Glutamatergic neuron (in vitro differentiated cells): ENCODE measurements at regions not wholly inside any gene's neighbourhood (a gene's known extent, or its start where the extent isn't known, plus 50 kb on each side); places are given as distances from the start of the nearest gene placed in this dataset.

ENCODE experiments used
- DNase-seq: peaks from one replicate; pipeline ENCODE4 v3.0.0; 2022
- H3K27ac Mint-ChIP-seq: one replicate; pipeline ENCODE4 v1.8.0; 2020; ENCODE audit warnings: mild to moderate bottlenecking, mixed read lengths, inconsistent platforms; ENCODE audit not compliant: unreplicated experiment
- H3K27me3 Mint-ChIP-seq: one replicate; pipeline ENCODE4 v1.8.0; 2020; ENCODE audit warnings: mild to moderate bottlenecking, moderate library complexity, mixed read lengths, inconsistent platforms; ENCODE audit not compliant: unreplicated experiment
- H3K36me3 Mint-ChIP-seq: one replicate; pipeline ENCODE4 v1.8.0; 2020; ENCODE audit warnings: mild to moderate bottlenecking, mixed read lengths, inconsistent platforms; ENCODE audit not compliant: unreplicated experiment
- H3K4me1 Mint-ChIP-seq: one replicate; pipeline ENCODE4 v1.8.0; 2020; ENCODE audit warnings: mild to moderate bottlenecking, low read depth, mixed read lengths, inconsistent platforms; ENCODE audit not compliant: unreplicated experiment
- H3K4me3 Mint-ChIP-seq: one replicate; pipeline ENCODE4 v1.8.0; 2020; ENCODE audit warnings: mild to moderate bottlenecking, mixed read lengths, inconsistent platforms; ENCODE audit not compliant: unreplicated experiment
- H3K9me3 Mint-ChIP-seq: one replicate; pipeline ENCODE4 v1.8.0; 2020; ENCODE audit warnings: mild to moderate bottlenecking, moderate library complexity, mixed read lengths, inconsistent platforms; ENCODE audit not compliant: unreplicated experiment
- TF ChIP-seq, protein P1 (sequence below): fragments of 200-600 bp; sonication (generic); IDR thresholded peaks from one replicate; pipeline ENCODE4 v1.5.0; 2021; ENCODE audit not compliant: partially characterized antibody, unreplicated experiment

GRCh38 chr10:107443813-107444212 is 279.3 kb upstream of the SORCS1 start:
- no peak overlapping the region for H3K27ac Mint-ChIP-seq
- H3K4me1 Mint-ChIP-seq: no peaks in the 10 kb centered on the region
- DNase-seq: no peak
- H3K27me3 Mint-ChIP-seq: no peaks in the 10 kb centered on the region
- TF ChIP-seq, protein P1, sequence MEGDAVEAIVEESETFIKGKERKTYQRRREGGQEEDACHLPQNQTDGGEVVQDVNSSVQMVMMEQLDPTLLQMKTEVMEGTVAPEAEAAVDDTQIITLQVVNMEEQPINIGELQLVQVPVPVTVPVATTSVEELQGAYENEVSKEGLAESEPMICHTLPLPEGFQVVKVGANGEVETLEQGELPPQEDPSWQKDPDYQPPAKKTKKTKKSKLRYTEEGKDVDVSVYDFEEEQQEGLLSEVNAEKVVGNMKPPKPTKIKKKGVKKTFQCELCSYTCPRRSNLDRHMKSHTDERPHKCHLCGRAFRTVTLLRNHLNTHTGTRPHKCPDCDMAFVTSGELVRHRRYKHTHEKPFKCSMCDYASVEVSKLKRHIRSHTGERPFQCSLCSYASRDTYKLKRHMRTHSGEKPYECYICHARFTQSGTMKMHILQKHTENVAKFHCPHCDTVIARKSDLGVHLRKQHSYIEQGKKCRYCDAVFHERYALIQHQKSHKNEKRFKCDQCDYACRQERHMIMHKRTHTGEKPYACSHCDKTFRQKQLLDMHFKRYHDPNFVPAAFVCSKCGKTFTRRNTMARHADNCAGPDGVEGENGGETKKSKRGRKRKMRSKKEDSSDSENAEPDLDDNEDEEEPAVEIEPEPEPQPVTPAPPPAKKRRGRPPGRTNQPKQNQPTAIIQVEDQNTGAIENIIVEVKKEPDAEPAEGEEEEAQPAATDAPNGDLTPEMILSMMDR: no peak
- H3K9me3 Mint-ChIP-seq: no peaks in the 10 kb centered on the region
- no peaks in the 10 kb centered on the region for H3K36me3 Mint-ChIP-seq
- no peak overlapping the region for H3K4me3 Mint-ChIP-seq

- H3K36me3 Mint-ChIP-seq: no peaks in the 10 kb centered on the region
- no peaks in the 10 kb centered on the region for H3K9me3 Mint-ChIP-seq
- no peaks in the 10 kb centered on the region for H3K27me3 Mint-ChIP-seq
- no peak overlapping the region for H3K27ac Mint-ChIP-seq
- no peaks in the 10 kb centered on the region for H3K4me1 Mint-ChIP-seq
- H3K4me3 Mint-ChIP-seq: no peak overlapping the region
- DNase-seq: no peak
- TF ChIP-seq, protein P1: no peak
These were observed 278.8 kb upstream of the SORCS1 start for GRCh38 chr10:107443326-107443725.

GRCh38 chr10:107442035-107442505 is 277.6 kb upstream of the SORCS1 start:
- H3K27ac Mint-ChIP-seq: no peak overlapping the region
- no peaks in the 10 kb centered on the region for H3K36me3 Mint-ChIP-seq
- H3K27me3 Mint-ChIP-seq: peaks cover 2% of the 10 kb centered on the region
- no peaks in the 10 kb centered on the region for H3K4me1 Mint-ChIP-seq
- no peaks in the 10 kb centered on the region for H3K9me3 Mint-ChIP-seq
- TF ChIP-seq, protein P1: no peak
- no peak for DNase-seq
- H3K4me3 Mint-ChIP-seq: no peak overlapping the region

DNA sequence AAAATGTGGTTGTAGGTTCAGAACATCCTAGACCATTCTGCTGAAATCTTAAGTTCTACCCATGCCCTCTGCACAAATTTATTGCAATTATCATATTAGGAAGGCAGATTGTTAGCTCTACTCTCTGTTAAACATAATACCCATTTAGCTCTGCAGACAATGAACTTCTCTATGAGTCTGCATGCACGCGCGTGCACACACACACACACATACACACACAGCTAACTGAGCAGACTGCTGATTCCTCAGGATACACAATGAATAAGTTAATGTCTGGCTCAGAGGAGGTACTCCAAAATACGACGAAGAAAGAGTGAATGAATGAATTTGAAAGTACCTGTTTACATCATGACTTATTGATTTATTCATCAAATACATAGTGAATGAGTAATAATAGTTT is 276.2 kb upstream of the SORCS1 start:
- H3K4me3 Mint-ChIP-seq: no peak overlapping the region
- DNase-seq: no peak
- no peak overlapping the region for H3K27ac Mint-ChIP-seq
- H3K9me3 Mint-ChIP-seq: no peaks in the 10 kb centered on the region
- H3K27me3 Mint-ChIP-seq: peaks cover 2% of the 10 kb centered on the region
- no peaks in the 10 kb centered on the region for H3K36me3 Mint-ChIP-seq
- TF ChIP-seq, protein P1: no peak
- H3K4me1 Mint-ChIP-seq: no peaks in the 10 kb centered on the region

GRCh38 chr10:107437921-107438320 is 273.4 kb upstream of the SORCS1 start:
- TF ChIP-seq, protein P1: no peak
- Mint-ChIP-seq H3K9me3 (no peaks in the 10 kb centered on the region), H3K27ac (no peak overlapping the region), H3K36me3 (no peaks in the 10 kb centered on the region), H3K4me1 (no peaks in the 10 kb centered on the region), H3K27me3 (peaks cover 2% of the 10 kb centered on the region), H3K4me3 (no peak overlapping the region)
- DNase-seq: no peak
